HFF-Myc (cell line): ENCODE measurements at regions not wholly inside any gene's neighbourhood (a gene's known extent, or its start where the extent isn't known, plus 50 kb on each side); places are given as distances from the start of the nearest gene placed in this dataset.

Experiments used
- DNase-seq: peaks from one replicate; pipeline ENCODE4 v3.0.0-alpha.2; 2011; ENCODE audit warnings: low read depth; ENCODE audit errors: extremely low read depth
- H3K4me3 ChIP-seq: replicated peaks from 2 replicates; pipeline ENCODE4 v1.5.1; 2011; ENCODE audit warnings: low read depth, mild to moderate bottlenecking, control low read depth, low read length
- TF ChIP-seq, protein P1 (sequence below): IDR thresholded peaks from 2 replicates; pipeline ENCODE4 v1.5.1; 2012; ENCODE audit warnings: mild to moderate bottlenecking, low read depth, low read length, control low read depth; ENCODE audit errors: missing control alignments

GRCh38 chr2:72050734-72051133, 96.9 kb downstream of the CYP26B1 start:
- TF ChIP-seq, protein P1, sequence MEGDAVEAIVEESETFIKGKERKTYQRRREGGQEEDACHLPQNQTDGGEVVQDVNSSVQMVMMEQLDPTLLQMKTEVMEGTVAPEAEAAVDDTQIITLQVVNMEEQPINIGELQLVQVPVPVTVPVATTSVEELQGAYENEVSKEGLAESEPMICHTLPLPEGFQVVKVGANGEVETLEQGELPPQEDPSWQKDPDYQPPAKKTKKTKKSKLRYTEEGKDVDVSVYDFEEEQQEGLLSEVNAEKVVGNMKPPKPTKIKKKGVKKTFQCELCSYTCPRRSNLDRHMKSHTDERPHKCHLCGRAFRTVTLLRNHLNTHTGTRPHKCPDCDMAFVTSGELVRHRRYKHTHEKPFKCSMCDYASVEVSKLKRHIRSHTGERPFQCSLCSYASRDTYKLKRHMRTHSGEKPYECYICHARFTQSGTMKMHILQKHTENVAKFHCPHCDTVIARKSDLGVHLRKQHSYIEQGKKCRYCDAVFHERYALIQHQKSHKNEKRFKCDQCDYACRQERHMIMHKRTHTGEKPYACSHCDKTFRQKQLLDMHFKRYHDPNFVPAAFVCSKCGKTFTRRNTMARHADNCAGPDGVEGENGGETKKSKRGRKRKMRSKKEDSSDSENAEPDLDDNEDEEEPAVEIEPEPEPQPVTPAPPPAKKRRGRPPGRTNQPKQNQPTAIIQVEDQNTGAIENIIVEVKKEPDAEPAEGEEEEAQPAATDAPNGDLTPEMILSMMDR = no peak
- DNase-seq = no peak
- H3K4me3 ChIP-seq = no peak overlapping the region

- no peak overlapping the region for H3K4me3 ChIP-seq
- TF ChIP-seq, protein P1 = no peak
- DNase-seq = no peak
Measured at GRCh38 chr2:72048881-72049477, 98.7 kb downstream of the CYP26B1 start.

- DNase-seq = no peak
- TF ChIP-seq, protein P1 = no peak
- H3K4me3 ChIP-seq = no peak overlapping the region
Measured at GRCh38 chr2:72043985-72044384, 103.7 kb downstream of the CYP26B1 start.

- H3K4me3 ChIP-seq = no peak overlapping the region
- DNase-seq = no peak
- TF ChIP-seq, protein P1 = no peak
Measured at GRCh38 chr2:72041638-72042111, 106.0 kb downstream of the CYP26B1 start.

DNA sequence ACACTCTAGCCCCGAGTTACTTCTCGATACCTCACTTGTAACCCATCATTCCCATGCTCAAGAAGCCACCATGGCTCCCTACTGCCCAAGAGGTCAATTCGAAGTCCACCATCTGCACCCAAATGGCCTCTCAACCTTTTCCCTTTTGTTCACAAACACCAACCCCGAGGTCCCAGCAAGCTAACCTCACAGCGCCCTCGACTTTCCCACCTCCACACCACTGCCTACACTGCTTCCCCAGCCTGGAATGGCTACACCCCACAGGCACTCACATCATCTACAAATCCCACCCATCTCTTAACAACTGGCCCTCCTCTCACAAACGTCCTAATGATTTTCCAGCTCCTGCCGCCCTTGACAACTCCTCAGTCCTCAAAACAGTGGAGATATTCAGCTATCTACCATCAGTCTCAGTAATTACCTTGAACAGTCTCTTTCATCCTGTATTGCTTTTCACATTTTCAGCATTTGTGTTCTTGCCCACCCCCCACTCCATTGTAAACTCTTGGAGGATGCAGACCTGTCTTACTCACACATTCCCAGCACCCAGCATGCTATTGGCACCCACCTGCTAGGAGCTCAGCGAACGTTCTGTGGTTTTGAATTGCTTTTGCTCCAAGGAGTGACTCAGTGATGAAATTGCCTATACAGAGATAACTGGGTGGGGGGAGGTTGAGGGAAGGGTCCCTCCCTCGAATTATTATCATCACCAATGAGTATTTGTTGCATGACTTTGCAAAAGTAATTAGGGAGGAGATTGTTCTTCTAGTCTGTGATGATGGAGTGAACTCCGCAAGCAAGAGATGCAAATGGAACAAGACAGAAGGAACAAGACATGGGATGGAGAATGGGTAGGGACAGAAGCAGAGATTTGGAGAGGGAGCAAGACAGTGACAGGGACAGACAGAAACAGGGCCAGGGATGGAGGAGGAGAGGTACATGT, 106.8 kb downstream of the CYP26B1 start:
- H3K4me3 ChIP-seq = no peak overlapping the region
- no peak for DNase-seq
- TF ChIP-seq, protein P1 = no peak

DNA sequence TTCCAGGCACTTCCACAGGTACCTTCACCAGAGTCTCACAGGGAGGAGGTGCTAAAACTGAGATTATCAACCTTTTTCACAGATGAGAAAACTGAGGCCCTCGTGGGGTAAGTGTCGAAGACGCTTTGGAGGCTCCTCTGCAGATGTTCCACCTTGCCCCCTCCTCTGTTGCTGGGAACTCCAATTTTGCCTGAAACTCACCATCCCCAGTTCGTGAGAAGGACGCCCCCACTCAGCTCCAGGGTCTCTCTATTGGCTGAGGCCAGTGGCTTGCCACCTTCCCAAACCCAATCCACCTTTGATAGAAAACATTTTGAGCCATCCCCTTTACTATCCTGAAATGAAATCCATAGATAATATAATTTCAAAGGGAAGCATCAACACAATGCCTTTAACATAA, 109.1 kb downstream of the CYP26B1 start:
- no peak overlapping the region for H3K4me3 ChIP-seq
- DNase-seq = no peak
- TF ChIP-seq, protein P1 = no peak
